H1 (cell line): ENCODE measurements at regions not wholly inside any gene's neighbourhood (a gene's known extent, or its start where the extent isn't known, plus 50 kb on each side); places are given as distances from the start of the nearest gene placed in this dataset.

Source experiments
- CTCF ChIA-PET: fragments of 300-600 bp; sonication (Branson Sonifier 250); formaldehyde crosslinking; loops from one replicate; lab custom pipeline; 2021; ENCODE audit not compliant: partially characterized antibody; lab: Charles Lee
- POLR2A ChIA-PET: fragments of 300-600 bp; sonication (Branson Sonifier 250); formaldehyde crosslinking; loops from one replicate; lab custom pipeline; 2021; ENCODE audit warnings: inconsistent platforms; ENCODE audit not compliant: partially characterized antibody; lab: Charles Lee
- DNase-seq, 2 experiments: peaks; one replicate each; pipeline versions ENCODE4 v3.0.0 to v3.0.0-alpha.2; 2010 to 2022; ENCODE audit warnings: low spot score in 2 of 2, low read depth in 1 of 2, mixed read lengths in 1 of 2
- FAIRE-seq: peaks from 2 replicates; lab custom pipeline; 2011; peaks lifted over from hg19 to GRCh38; lab: Jason Lieb, UNC
- H2AFZ ChIP-seq: 2 replicates; pipeline ENCODE4 v1.8.1; 2012; ENCODE audit warnings: low read length, inconsistent platforms
- H2AK5ac ChIP-seq: 2 replicates; pipeline ENCODE4 v1.6.1; 2013; ENCODE audit warnings: low read depth, low read length
- H2BK120ac ChIP-seq: replicated peaks from 2 replicates; pipeline ENCODE3; 2013; ENCODE audit warnings: low read depth, low read length, inconsistent platforms
- H2BK12ac ChIP-seq: 2 replicates; pipeline ENCODE4 v1.6.1; 2013; ENCODE audit warnings: low read depth, low read length
- H2BK15ac ChIP-seq: 2 replicates; pipeline ENCODE4 v1.6.1; 2013; ENCODE audit warnings: low read length
- H2BK20ac ChIP-seq: 2 replicates; pipeline ENCODE4 v1.6.1; 2013; ENCODE audit warnings: low read length
- H2BK5ac ChIP-seq: 2 replicates; pipeline ENCODE4 v1.6.1; 2013; ENCODE audit warnings: low read depth, low read length
- H3K14ac ChIP-seq: 2 replicates; pipeline ENCODE4 v1.6.1; 2013; ENCODE audit warnings: inconsistent platforms; ENCODE audit not compliant: insufficient read length
- H3K18ac ChIP-seq: 2 replicates; pipeline ENCODE4 v1.6.1; 2013; ENCODE audit warnings: low read length; ENCODE audit errors: extremely low read depth
- H3K23ac ChIP-seq: 2 replicates; pipeline ENCODE4 v1.6.1; 2013; ENCODE audit warnings: inconsistent platforms; ENCODE audit not compliant: insufficient read length
- H3K23me2 ChIP-seq: 2 replicates; pipeline ENCODE4 v1.6.1; 2013; ENCODE audit warnings: low read depth, low read length
- H3K27ac ChIP-seq: 2 replicates; pipeline ENCODE4 v1.6.1; 2011; ENCODE audit warnings: low read depth, low read length, inconsistent platforms
- H3K27me3 ChIP-seq, 4 experiments: replicated peaks in 1 of 4; 1 replicate in 1 of 4; 2 replicates in 3 of 4; pipeline versions ENCODE4 v1.6.1 to v1.8.1; 2011 to 2013; ENCODE audit warnings: low read length in 3 of 4, mild to moderate bottlenecking in 3 of 4, inconsistent platforms in 2 of 4, mixed read lengths in 2 of 4, moderate library complexity in 1 of 4; ENCODE audit not compliant: control insufficient read depth in 3 of 4, insufficient read depth in 3 of 4; ENCODE audit errors: extremely low read depth in 1 of 4
- H3K36me3 ChIP-seq, 4 experiments: 2 replicates each; pipeline versions ENCODE4 v1.6.1 to v1.8.1; 2011 to 2013; ENCODE audit warnings: mild to moderate bottlenecking in 4 of 4, low read length in 3 of 4, moderate library complexity in 2 of 4, control low read depth in 1 of 4, inconsistent platforms in 1 of 4; ENCODE audit not compliant: insufficient read depth in 4 of 4, control insufficient read depth in 2 of 4
- H3K4ac ChIP-seq: replicated peaks from 2 replicates; pipeline ENCODE3; 2013; ENCODE audit warnings: low read length, low read depth, mixed read lengths, inconsistent platforms; ENCODE audit not compliant: insufficient read length
- H3K4me1 ChIP-seq, 4 experiments: replicated peaks in 1 of 4; 1 replicate in 1 of 4; 2 replicates in 3 of 4; pipeline versions ENCODE4 v1.6.1 to v1.8.1; 2011 to 2013; ENCODE audit warnings: low read length in 3 of 4, inconsistent platforms in 2 of 4, mixed read lengths in 1 of 4; ENCODE audit not compliant: insufficient read depth in 4 of 4, control insufficient read depth in 3 of 4
- H3K4me2 ChIP-seq, 2 experiments: 2 replicates each; pipeline versions ENCODE4 v1.6.1 to v1.8.1; 2011 to 2013; ENCODE audit warnings: low read depth in 2 of 2, low read length in 2 of 2, control low read depth in 1 of 2, inconsistent platforms in 1 of 2, mild to moderate bottlenecking in 1 of 2; ENCODE audit not compliant: insufficient read depth in 1 of 2
- H3K4me3 ChIP-seq, 4 experiments: fragments of 200-600, 300-600 bp in 1 of 4; sonication (generic), shearing (Covaris generic), sonication (Bioruptor Twin) in 1 of 4; 2 replicates each; pipeline versions ENCODE4 v1.5.1 to v1.8.1; 2011 to 2016; ENCODE audit warnings: low read length in 4 of 4, low read depth in 3 of 4, control low read depth in 2 of 4, inconsistent platforms in 2 of 4, mild to moderate bottlenecking in 2 of 4, mixed read lengths in 1 of 4, moderate library complexity in 1 of 4; ENCODE audit not compliant: insufficient read depth in 2 of 4; ENCODE audit errors: extremely low read depth in 1 of 4
- H3K56ac ChIP-seq: replicated peaks from 2 replicates; pipeline ENCODE3; 2013; ENCODE audit warnings: low read depth, mild to moderate bottlenecking, mixed read lengths, low read length, inconsistent platforms; ENCODE audit not compliant: insufficient read length
- H3K79me1 ChIP-seq: 2 replicates; pipeline ENCODE4 v1.6.1; 2013; ENCODE audit warnings: low read depth, low read length, control low read depth
- H3K79me2 ChIP-seq, 2 experiments: 2 replicates each; pipeline versions ENCODE4 v1.6.1 to v1.8.1; 2012 to 2013; ENCODE audit warnings: low read length in 2 of 2, mild to moderate bottlenecking in 2 of 2, inconsistent platforms in 1 of 2; ENCODE audit not compliant: insufficient read depth in 2 of 2, control insufficient read depth in 1 of 2
- H3K9ac ChIP-seq, 4 experiments: replicated peaks in 1 of 4; 1 replicate in 1 of 4; 2 replicates in 3 of 4; pipeline versions ENCODE4 v1.6.1 to v1.8.1; 2011 to 2013; ENCODE audit warnings: low read depth in 3 of 4, low read length in 3 of 4, control low read depth in 2 of 4, mild to moderate bottlenecking in 2 of 4, moderate library complexity in 2 of 4, inconsistent platforms in 1 of 4; ENCODE audit errors: extremely low read depth in 1 of 4
- H3K9me3 ChIP-seq, 2 experiments: 2 replicates each; pipeline versions ENCODE4 v1.6.1 to v1.8.1; 2012 to 2013; ENCODE audit warnings: mild to moderate bottlenecking in 2 of 2, moderate library complexity in 2 of 2, control low read depth in 1 of 2, inconsistent platforms in 1 of 2, low read depth in 1 of 2, low read length in 1 of 2, mixed read lengths in 1 of 2; ENCODE audit not compliant: insufficient read depth in 2 of 2
- H4K20me1 ChIP-seq, 2 experiments: replicated peaks in 1 of 2; 2 replicates each; pipeline versions ENCODE3 to v1.8.1; 2011 to 2013; ENCODE audit warnings: inconsistent platforms in 2 of 2, low read length in 2 of 2, mild to moderate bottlenecking in 1 of 2; ENCODE audit not compliant: insufficient read depth in 2 of 2, control insufficient read depth in 1 of 2
- H4K5ac ChIP-seq: 2 replicates; pipeline ENCODE4 v1.6.1; 2013; ENCODE audit warnings: low read length, low read depth, mixed read lengths, inconsistent platforms; ENCODE audit not compliant: insufficient read length
- H4K8ac ChIP-seq: 2 replicates; pipeline ENCODE4 v1.8.0; 2013; ENCODE audit warnings: mild to moderate bottlenecking, moderate library complexity, low read length, inconsistent platforms; ENCODE audit not compliant: insufficient read depth; ENCODE audit errors: extremely low read depth
- H4K91ac ChIP-seq: replicated peaks from 2 replicates; pipeline ENCODE3; 2013; ENCODE audit warnings: low read length, mixed read lengths, inconsistent platforms; ENCODE audit not compliant: insufficient read length
- BCL11A ChIP-seq, 2 experiments: IDR thresholded peaks; one replicate each; pipeline ENCODE4 v1.6.1; 2011; ENCODE audit warnings: low read depth in 2 of 2, low read length in 2 of 2, mild to moderate bottlenecking in 2 of 2
- BRCA1 ChIP-seq: IDR thresholded peaks from 2 replicates; pipeline ENCODE4 v1.6.1; 2012; ENCODE audit warnings: low read depth, low read length, improper control_type of control experiment
- CEBPB ChIP-seq: IDR thresholded peaks from 2 replicates; pipeline ENCODE4 v1.6.1; 2012; ENCODE audit warnings: low read depth, low read length
- CREB1 ChIP-seq: IDR thresholded peaks from 2 replicates; pipeline ENCODE4 v1.6.1; 2012; ENCODE audit warnings: inconsistent platforms
- CTCF ChIP-seq, 3 experiments: IDR thresholded peaks; 1 replicate in 2 of 3; 2 replicates in 1 of 3; pipeline versions ENCODE4 v1.5.1 to v1.6.1; 2011; ENCODE audit warnings: low read length in 3 of 3, mild to moderate bottlenecking in 3 of 3, inconsistent platforms in 2 of 3, low read depth in 1 of 3, moderate library complexity in 1 of 3; ENCODE audit not compliant: insufficient read depth in 1 of 3; ENCODE audit errors: control extremely low read depth in 1 of 3
- GTF2F1 ChIP-seq: IDR thresholded peaks from 2 replicates; pipeline ENCODE4 v1.6.1; 2012; ENCODE audit warnings: low read depth, low read length, improper control_type of control experiment, borderline replicate concordance
- JUND ChIP-seq: IDR thresholded peaks from 2 replicates; pipeline ENCODE4 v1.6.1; 2011; ENCODE audit warnings: mild to moderate bottlenecking, improper control_type of control experiment, low read length
- KDM5A ChIP-seq: fragments of 200-600 bp; IDR thresholded peaks from 2 replicates; pipeline ENCODE4 v1.7.1; 2012; ENCODE audit warnings: mild to moderate bottlenecking, low read length, inconsistent platforms, mixed read lengths
- PHF8 ChIP-seq: fragments of 200-600 bp; sonication (generic); conservative IDR thresholded peaks from 2 replicates; pipeline ENCODE4 v1.7.1; 2012; ENCODE audit warnings: low read depth, mild to moderate bottlenecking, inconsistent platforms, low read length, moderate library complexity
- RAD21 ChIP-seq, 2 experiments: IDR thresholded peaks in 1 of 2; conservative IDR thresholded peaks in 1 of 2; 2 replicates each; pipeline ENCODE4 v1.6.1; 2011; ENCODE audit warnings: low read depth in 2 of 2, low read length in 2 of 2, improper control_type of control experiment in 1 of 2, inconsistent platforms in 1 of 2, mild to moderate bottlenecking in 1 of 2, moderate library complexity in 1 of 2
- YY1 ChIP-seq: IDR thresholded peaks from 2 replicates; pipeline ENCODE4 v1.6.1; 2011; ENCODE audit warnings: low read depth, mild to moderate bottlenecking, low read length
- WGBS, 2 experiments: shearing (Covaris generic) in 1 of 2; methylation state at CpG; one replicate each; pipeline versions ENCODE4 v1.1.6 to v1.1.7; 2013 to 2015; ENCODE audit warnings: low lambda C conversion rate in 2 of 2, mixed read lengths in 2 of 2, inconsistent platforms in 1 of 2, low coverage in 1 of 2, missing lambda C conversion rate in 1 of 2; ENCODE audit not compliant: insufficient replicate concordance in 2 of 2, insufficient coverage in 1 of 2, insufficient read length in 1 of 2; ENCODE audit errors: extremely low coverage in 1 of 2, missing lambda C conversion rate in 1 of 2; 5-methylcytosine and 5-hydroxymethylcytosine counted together

DNA sequence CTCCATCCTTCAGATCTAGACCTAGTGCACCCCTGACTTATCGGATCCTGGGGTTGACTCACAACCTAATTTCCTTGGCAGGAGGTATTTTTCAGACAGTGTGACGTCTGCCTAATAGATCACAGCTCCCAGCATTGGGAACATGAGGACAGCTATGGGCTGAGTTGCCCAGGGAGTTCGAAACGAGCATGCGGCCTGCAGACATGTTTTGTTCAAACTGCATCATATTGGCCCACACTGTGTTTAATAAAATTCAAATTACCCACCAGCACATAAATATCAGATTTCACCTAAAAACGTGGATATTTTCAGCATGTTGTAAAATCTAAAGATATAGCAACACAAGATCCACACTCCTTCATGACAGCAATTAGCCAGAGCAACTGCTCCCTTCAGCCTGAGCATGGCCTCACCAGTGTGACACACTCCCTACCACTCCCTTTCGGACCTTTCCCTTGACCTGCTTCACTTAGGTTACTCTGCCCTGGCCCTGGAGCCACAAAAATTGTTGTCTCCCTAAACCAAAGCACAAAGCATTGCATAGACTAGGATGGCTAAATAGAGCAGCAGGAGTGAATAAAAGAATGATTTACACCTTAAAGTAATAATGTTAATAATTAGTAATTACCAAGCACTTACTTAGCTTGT is 53.6 kb upstream of the USP47 start:
- Histone ChIP-seq H4K8ac (no peak overlapping the region), H3K27ac (no peak overlapping the region), H3K79me2 (no peaks in the 10 kb centered on the region), H2BK12ac (no peak overlapping the region), H2BK20ac (no peak overlapping the region), H3K4ac (no peak overlapping the region), H4K91ac (no peak overlapping the region), H2BK5ac (no peak overlapping the region), H4K5ac (no peak overlapping the region), H3K14ac (no peak overlapping the region), H3K36me3 (no peaks in the 10 kb centered on the region), H2AFZ (no peak overlapping the region), H2BK15ac (peak overlapping the region; percentile 1; the same call in 1 of the 2 replicates), H3K9ac (no peak overlapping the region), H2AK5ac (no peak overlapping the region), H3K4me1 (peaks cover 0 to 8% (median 2%) of the 10 kb centered on the region in 4 experiments; a peak in 2 of 7 replicates), H3K79me1 (no peaks in the 10 kb centered on the region), H3K4me2 (no peak overlapping the region), H2BK120ac (no peak overlapping the region), H3K18ac (no peak overlapping the region), H3K9me3 (no peaks in the 10 kb centered on the region), H3K23me2 (no peaks in the 10 kb centered on the region), H3K56ac (no peak overlapping the region), H4K20me1 (no peaks in the 10 kb centered on the region), H3K4me3 (no peak overlapping the region), H3K23ac (no peak overlapping the region), H3K27me3 (no peaks in the 10 kb centered on the region)
- DNase-seq (no peak), FAIRE-seq (no peak)
- ChIA-PET POLR2A (interaction anchor here (0.6 kb wide), 1 partner anchor 293 kb away, joined by 4 read pairs; no protein-coding TSS in a partner anchor), CTCF (interaction anchor here (0.6 to 5.0 kb wide), 94 partner anchors 9 to 856 kb away, joined by 3 to 40 read pairs (median 4); partner anchors contain the start of gene GALNT18)
- WGBS, 2 experiments: 65% methylated on average over 7 of the region's 7 CpGs; no CpG with 5 or more reads in 1 of the 2 experiments
- TF ChIP-seq RAD21 (IDR thresholded peaks at IDR 0.05 in 1 of 2, conservative IDR thresholded peaks at IDR 0.05 in 1 of 2; ENCODE audit: low read depth in 2 of 2, low read length in 2 of 2): no peak
- TF ChIP-seq BCL11A (IDR thresholded peaks at IDR 0.05; ENCODE audit: low read depth in 2 of 2, low read length in 2 of 2): no peak
- no peak for TF ChIP-seq KDM5A
- TF ChIP-seq BRCA1: no peak
- no peak for TF ChIP-seq PHF8
- no peak for TF ChIP-seq JUND
- TF ChIP-seq CREB1: no peak
- no peak for TF ChIP-seq GTF2F1
- no peak for TF ChIP-seq YY1
- no peak for TF ChIP-seq CTCF (IDR thresholded peaks at IDR 0.05; ENCODE audit: control extremely low read depth in 1 of 3, insufficient read depth in 1 of 3, low read depth in 1 of 3, low read length in 3 of 3)
- no peak for TF ChIP-seq CEBPB
